GM21367 (cell line): ENCODE measurements at regions not wholly inside any gene's neighbourhood (a gene's known extent, or its start where the extent isn't known, plus 50 kb on each side); places are given as distances from the start of the nearest gene placed in this dataset.

Experiments used
- ATAC-seq: cut with Tn5 transposase; IDR thresholded peaks from one replicate; pipeline ENCODE4 v1.9.1; 2021; ENCODE audit not compliant: unreplicated experiment

DNA sequence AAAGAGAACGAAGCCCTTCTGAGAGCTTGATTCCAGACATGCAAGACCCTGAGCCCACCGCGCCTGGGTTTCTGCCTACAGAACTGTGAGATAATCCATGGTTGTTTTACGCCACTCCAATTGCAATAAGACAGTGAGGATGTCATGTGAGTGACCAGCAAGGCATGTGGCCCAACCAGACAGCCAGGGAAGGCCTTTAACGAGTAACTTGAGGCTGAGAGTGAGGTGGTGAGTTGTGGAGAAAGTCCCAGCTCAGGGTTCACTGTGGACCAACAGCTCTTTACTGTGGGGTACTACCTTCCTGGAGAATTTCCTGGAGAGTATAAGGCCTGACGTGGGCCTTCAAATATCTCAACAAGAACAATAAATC is 153.9 kb downstream of the ETS2 start:
- no peak for ATAC-seq

- no peak for ATAC-seq
Observed at GRCh38 chr21:38958940-38959691, 153.4 kb downstream of the ETS2 start.

DNA sequence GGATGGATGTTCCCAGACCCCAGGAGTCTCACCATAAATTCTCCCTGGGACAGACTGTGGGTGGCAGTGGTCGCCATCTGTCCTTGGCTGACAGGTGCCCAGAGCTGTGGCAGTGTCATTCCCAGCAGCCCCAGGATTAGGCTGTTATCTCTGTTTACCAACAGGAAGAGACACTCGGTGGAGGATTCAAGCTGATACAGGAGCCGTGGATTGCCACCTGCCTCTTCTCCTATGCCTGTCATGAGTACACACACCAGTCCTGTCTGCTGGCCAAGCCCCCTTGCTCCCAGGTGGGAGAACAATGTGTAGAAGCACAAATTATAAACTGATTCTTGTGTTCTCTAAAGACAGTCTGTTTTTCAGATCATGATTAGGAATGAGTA is 152.6 kb downstream of the ETS2 start:
- ATAC-seq: no peak

DNA sequence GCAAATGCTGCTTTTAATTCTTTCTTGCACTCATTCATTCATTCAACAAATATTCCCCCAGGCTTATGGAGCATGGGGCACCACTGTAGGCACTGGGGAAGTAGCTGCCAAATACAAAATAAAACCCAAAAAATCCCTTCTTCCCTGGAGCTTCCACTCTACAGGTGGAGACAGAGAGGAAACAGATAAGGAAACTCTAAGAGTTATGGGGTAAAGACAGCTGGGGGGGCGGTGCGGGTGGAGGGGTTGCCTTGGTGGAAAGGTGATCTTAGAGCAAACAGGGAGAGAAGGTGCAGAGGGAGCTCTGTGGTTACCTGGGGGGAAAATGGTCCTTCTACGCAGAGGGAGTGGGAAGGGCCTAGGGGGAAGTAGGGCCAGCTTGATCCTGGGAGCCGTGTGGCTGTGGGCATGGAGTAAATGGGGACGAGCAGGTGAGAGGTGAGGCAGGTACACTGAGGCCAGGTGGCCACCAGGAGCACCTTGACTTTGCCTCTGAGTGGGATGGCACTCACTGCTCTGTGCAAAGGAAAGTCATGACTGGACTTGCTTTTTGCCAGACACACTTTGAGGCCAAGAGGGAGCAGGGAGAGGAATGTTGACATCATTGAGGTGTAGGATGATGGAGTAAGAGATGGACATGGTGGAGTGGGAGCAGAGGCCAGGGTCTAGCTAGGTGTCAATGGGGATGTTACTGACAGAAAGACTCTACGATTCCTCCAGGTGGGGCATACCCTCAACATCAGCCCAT is 152.0 kb downstream of the ETS2 start:
- ATAC-seq: no peak

- ATAC-seq: no peak
Observed at GRCh38 chr21:38956856-38957571, 151.3 kb downstream of the ETS2 start.

DNA sequence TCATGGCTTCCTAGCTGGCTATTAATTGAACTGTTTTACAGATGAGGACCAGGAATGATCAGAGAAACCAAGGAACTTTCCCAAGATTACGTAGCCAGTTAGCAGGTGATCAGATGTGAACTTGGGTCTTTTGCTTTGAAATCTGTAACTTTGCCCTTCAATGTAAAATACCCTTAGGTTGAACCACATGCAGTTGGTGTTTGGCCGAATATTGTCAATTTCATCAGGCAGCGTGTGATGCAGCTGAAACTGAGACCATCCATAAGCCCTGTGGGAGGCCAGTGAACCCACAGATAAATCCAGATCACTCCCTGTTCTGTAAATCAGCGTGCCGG is 150.8 kb downstream of the ETS2 start:
- ATAC-seq: no peak

GRCh38 chr21:38956007-38956406 is 150.3 kb downstream of the ETS2 start:
- ATAC-seq: no peak

DNA sequence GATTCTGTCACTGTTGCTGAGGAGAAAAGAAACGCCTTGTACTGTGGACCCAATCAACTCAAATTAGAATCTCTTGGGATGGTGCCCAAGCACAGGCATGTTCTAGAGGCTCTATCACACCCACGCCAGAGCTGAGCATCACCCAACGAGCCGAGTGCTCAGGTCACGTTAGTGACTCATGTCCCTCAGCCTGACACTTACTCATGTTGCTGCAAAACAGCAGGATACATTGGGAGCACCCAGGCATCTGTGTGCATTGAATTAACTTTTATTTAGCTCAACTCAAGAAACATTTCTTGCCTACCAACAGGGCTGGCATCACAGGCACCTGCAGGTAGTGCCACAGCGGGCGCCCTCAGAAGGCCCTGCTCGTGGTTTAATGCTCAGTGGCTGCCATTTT is 149.8 kb downstream of the ETS2 start:
- ATAC-seq: no peak

GRCh38 chr21:38954588-38955004 is 148.9 kb downstream of the ETS2 start:
- no peak for ATAC-seq

DNA sequence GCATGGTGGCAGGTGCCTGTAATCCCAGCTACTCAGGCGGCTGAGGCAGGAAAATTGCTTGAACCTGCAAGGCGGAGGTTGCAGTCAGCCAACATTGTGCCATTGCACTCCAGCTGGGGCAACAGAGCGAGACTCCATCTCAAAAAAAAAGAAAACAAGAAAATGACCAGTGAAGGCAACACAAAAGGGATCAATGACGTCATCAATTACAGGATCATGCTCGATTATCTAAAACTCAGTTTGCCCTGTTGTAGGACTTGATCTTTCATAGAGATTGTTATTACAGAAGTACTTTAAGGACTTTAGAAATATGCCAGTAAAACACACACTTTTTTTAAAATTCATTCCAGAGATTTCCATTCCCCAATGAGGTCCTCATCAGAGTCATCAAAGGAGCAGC is 147.8 kb downstream of the ETS2 start:
- no peak for ATAC-seq

GRCh38 chr21:38952890-38953289 is 147.2 kb downstream of the ETS2 start:
- ATAC-seq: no peak

GRCh38 chr21:38951095-38951730 is 145.5 kb downstream of the ETS2 start:
- no peak for ATAC-seq

DNA sequence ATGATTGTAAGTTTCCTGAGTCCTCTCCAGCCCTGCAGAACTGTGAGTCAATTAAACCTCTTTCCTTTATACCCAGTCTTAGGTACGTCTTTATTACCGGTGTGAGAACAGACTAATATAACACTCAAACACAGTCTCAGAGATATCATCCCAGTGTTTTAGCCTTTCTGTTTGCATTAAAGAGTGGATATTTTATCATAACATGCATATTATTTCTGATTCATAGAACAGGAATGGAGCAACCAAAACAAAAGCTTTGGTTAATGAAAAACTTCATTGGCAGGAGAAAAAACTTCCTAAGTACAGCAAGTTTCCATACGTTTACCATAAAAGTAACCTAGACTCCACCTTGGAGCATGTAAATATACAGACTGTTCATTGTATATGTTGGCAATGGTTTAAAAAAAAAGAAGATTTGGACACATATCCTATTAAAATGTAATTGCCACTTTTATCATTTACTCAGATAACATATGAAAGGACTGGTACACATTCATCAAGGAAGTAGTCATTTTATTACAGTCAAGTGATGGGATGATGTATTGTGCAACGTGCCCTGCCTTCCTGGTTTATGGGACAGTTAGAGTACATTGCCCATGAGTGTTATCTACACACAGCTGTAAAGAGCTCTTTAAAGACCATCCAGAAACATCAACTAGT is 144.8 kb downstream of the ETS2 start:
- ATAC-seq: no peak

DNA sequence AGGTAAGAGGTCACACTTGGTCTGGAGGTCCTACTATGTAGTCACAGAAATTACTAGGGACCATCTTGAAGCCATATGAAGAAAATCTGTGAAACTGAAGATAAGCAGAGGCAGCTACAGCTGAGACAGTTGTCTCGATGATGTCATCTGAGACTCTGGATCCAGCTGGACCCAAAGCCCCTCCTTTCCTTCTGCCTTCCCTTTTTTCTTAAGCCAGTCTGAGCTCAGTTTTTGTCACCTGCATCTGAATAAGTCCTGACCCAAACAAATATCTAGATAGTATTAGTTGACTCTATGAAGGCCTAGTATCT is 143.3 kb downstream of the ETS2 start:
- no peak for ATAC-seq

GRCh38 chr21:38948377-38949069 is 142.8 kb downstream of the ETS2 start:
- ATAC-seq: no peak

GRCh38 chr21:38945545-38946245 is 140.0 kb downstream of the ETS2 start:
- no peak for ATAC-seq

DNA sequence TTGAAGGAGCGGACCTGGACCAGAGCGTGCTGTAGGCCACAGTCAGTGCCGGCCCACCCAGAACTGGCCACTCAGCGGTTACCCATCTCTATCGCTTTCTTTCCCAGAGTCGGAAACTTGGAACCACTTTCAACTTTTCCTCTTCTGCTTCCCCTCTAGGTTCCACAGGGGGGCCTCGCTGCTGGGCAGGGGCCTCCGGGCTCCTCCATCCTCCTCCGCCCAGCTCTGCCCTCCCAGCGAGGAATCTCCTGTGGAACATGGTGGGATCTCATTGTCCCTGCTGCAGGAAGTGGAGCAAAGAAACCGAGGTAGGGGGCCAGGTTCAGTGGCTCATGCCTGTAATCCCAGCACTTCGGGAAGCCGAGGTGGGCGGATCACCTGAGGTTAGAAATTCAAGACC is 139.2 kb downstream of the ETS2 start:
- ATAC-seq: no peak

DNA sequence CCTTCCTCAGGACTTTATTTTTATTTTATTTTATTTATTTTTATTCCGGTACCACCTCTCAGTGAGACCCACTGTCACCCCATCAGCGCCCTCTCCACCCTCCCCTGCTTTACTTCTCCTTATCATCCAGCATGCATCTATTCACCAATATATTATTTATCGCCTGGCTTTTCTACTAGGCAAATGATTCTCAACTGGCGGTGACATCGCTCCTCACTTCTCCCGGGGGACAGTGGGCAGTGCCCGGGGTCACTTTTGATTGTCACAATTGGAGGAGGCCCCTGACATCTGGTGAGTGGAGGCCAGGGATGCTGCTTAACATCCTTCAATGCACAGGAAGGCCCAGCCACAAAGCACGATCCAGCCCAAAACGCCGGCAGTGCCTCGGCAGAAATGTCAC is 138.7 kb downstream of the ETS2 start:
- no peak for ATAC-seq

- no peak for ATAC-seq
Observed at GRCh38 chr21:38942748-38943211, 137.1 kb downstream of the ETS2 start.

DNA sequence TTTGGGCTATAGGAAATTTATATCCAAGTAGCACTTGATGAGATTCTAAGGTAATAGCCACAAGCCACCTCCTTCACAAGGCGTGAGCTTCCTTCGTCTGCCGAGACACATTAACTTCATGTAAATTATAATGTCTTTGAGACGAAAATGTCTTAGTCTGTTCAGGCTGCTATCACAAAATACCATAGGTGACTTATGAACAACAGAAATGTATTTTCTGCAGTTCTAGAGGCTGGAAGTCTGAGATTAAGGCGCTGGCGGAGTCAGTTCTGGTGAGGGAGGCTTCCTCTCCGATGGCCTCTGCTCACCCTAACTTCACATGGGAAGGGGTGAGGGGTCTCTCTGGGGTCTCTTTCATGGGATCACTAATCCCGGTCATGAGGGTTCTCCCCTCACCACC is 133.0 kb downstream of the ETS2 start:
- no peak for ATAC-seq
